ENCODE measurements at regions not wholly inside any gene's neighbourhood (a gene's known extent, or its start where the extent isn't known, plus 50 kb on each side); places are given as distances from the start of the nearest gene placed in this dataset.

DNA sequence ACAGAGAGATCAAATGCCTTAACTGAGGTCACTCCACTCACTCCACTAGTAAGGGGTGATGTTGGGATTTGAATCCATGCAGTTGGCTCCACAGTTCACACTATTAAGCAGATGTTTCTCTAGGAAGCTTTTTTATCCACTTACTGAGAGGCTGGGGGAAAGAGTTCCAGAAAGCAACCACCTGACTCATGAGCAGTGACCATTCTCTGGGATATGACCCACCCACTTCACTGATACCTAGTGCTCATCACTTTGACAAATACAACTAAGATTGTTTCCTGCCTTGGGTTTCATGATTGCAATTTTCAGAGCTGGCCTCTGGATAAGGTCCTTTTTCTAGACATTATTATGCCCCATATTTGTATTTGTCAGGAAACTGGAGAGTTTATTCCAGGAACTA is 152.1 kb upstream of the PLEKHG7 start:
- no peak overlapping the region for H2AFZ ChIP-seq (ENCODE audit: low read length)
- no peak overlapping the region for H3K4me3 ChIP-seq (ENCODE audit: insufficient read depth, low read length)
- H3K27ac ChIP-seq (ENCODE audit: low read depth, low read length), result no peak overlapping the region
- no peaks in the 10 kb centered on the region for H3K79me2 ChIP-seq (ENCODE audit: insufficient read depth, low read length)
- no peaks in the 10 kb centered on the region for H3K9me3 ChIP-seq (ENCODE audit: low read depth, low read length)
- no peak overlapping the region for H3K4me2 ChIP-seq (ENCODE audit: insufficient read depth, low read length)
- H4K20me1 ChIP-seq (ENCODE audit: insufficient read depth, low read length), result no peaks in the 10 kb centered on the region
- H3K4me1 ChIP-seq (ENCODE audit: insufficient read depth, low read length), result peaks cover 11% of the 10 kb centered on the region
- H3K36me3 ChIP-seq (ENCODE audit: insufficient read depth, low read length), result no peaks in the 10 kb centered on the region
- no peaks in the 10 kb centered on the region for H3K27me3 ChIP-seq (ENCODE audit: insufficient read depth, low read length)
- DNase-seq (ENCODE audit: insufficient read length, low spot score, missing footprints), result no peak
- TF ChIP-seq, protein P1, sequence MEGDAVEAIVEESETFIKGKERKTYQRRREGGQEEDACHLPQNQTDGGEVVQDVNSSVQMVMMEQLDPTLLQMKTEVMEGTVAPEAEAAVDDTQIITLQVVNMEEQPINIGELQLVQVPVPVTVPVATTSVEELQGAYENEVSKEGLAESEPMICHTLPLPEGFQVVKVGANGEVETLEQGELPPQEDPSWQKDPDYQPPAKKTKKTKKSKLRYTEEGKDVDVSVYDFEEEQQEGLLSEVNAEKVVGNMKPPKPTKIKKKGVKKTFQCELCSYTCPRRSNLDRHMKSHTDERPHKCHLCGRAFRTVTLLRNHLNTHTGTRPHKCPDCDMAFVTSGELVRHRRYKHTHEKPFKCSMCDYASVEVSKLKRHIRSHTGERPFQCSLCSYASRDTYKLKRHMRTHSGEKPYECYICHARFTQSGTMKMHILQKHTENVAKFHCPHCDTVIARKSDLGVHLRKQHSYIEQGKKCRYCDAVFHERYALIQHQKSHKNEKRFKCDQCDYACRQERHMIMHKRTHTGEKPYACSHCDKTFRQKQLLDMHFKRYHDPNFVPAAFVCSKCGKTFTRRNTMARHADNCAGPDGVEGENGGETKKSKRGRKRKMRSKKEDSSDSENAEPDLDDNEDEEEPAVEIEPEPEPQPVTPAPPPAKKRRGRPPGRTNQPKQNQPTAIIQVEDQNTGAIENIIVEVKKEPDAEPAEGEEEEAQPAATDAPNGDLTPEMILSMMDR (IDR thresholded peaks at IDR 0.05; ENCODE audit: extremely low read depth, low read depth, low read length), result no peak

DNA sequence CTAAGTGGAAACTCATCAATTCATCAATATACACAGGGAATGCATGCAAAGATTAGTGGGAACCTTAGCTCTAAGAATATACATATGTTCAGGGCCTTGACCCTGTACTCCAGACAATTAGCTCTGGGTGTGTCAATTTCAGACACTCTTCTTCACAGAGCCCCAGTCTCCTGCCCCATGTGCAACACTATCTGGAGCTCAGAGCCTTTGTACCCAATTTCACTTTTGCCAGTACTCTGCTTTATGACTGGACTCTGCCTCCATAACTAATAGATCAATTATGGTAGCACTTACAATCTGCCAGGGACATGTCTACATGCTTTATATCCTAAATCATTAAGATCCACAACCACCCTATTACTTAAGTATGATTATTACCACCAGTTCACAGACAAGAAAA is 152.5 kb upstream of the PLEKHG7 start:
- peaks cover 11% of the 10 kb centered on the region for H3K4me1 ChIP-seq (ENCODE audit: insufficient read depth, low read length)
- H3K27ac ChIP-seq (ENCODE audit: low read depth, low read length), result no peak overlapping the region
- no peaks in the 10 kb centered on the region for H3K79me2 ChIP-seq (ENCODE audit: insufficient read depth, low read length)
- no peak overlapping the region for H2AFZ ChIP-seq (ENCODE audit: low read length)
- H3K9me3 ChIP-seq (ENCODE audit: low read depth, low read length), result no peaks in the 10 kb centered on the region
- DNase-seq (ENCODE audit: insufficient read length, low spot score, missing footprints), result no peak
- H3K27me3 ChIP-seq (ENCODE audit: insufficient read depth, low read length), result no peaks in the 10 kb centered on the region
- H3K4me2 ChIP-seq (ENCODE audit: insufficient read depth, low read length), result no peak overlapping the region
- no peaks in the 10 kb centered on the region for H3K36me3 ChIP-seq (ENCODE audit: insufficient read depth, low read length)
- no peak overlapping the region for H3K4me3 ChIP-seq (ENCODE audit: insufficient read depth, low read length)
- H4K20me1 ChIP-seq (ENCODE audit: insufficient read depth, low read length), result no peaks in the 10 kb centered on the region
- TF ChIP-seq, protein P1 (IDR thresholded peaks at IDR 0.05; ENCODE audit: extremely low read depth, low read depth, low read length), result no peak

DNA sequence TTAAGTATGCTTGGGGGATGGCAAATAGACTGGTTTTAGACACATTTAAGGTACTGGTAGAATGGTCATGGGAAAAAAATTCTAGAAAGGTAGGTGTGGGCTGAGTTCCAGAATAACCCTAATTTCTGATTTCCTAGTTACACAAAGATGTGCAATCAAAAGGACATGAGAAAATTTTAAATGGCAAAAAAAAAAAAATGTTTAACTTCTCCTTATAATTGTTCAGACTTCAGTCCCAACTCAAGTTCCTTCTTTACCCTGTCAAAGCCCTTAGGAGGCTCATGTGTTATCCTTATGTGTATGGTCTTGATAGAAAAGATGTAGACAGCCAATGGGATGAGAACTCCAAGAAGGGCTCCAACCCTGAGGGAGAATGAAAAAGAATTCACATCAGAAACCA is 153.3 kb upstream of the PLEKHG7 start:
- Histone ChIP-seq H3K4me2 (ENCODE audit: insufficient read depth, low read length) (no peak overlapping the region), H3K27ac (ENCODE audit: low read depth, low read length) (no peak overlapping the region), H3K36me3 (ENCODE audit: insufficient read depth, low read length) (no peaks in the 10 kb centered on the region), H3K4me1 (ENCODE audit: insufficient read depth, low read length) (peaks cover 11% of the 10 kb centered on the region), H3K9me3 (ENCODE audit: low read depth, low read length) (no peaks in the 10 kb centered on the region), H4K20me1 (ENCODE audit: insufficient read depth, low read length) (no peaks in the 10 kb centered on the region), H3K4me3 (ENCODE audit: insufficient read depth, low read length) (no peak overlapping the region), H3K79me2 (ENCODE audit: insufficient read depth, low read length) (no peaks in the 10 kb centered on the region), H3K27me3 (ENCODE audit: insufficient read depth, low read length) (no peaks in the 10 kb centered on the region), H2AFZ (ENCODE audit: low read length) (no peak overlapping the region)
- DNase-seq (ENCODE audit: insufficient read length, low spot score, missing footprints), result no peak
- TF ChIP-seq, protein P1 (IDR thresholded peaks at IDR 0.05; ENCODE audit: extremely low read depth, low read depth, low read length), result no peak

DNA sequence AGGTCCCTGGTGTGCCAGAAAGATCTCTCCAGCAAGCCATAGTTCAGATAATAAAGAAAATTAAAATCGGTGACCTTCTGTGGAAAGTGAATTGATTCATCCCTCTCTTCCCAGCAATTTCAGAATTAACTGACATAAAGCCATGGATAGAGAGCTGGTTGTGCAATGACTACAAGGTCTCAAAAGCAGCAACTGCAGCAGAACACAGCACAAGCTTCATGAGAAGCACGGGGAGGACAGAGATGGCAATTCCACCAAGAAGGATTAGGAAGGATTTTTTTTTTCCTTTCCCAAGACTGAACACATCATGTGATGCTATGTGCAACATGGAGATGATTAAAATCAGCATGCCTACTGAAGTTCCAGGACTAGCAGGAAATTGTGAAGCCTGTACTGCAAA is 154.9 kb upstream of the PLEKHG7 start:
- Histone ChIP-seq H3K36me3 (ENCODE audit: insufficient read depth, low read length) (no peaks in the 10 kb centered on the region), H3K4me2 (ENCODE audit: insufficient read depth, low read length) (no peak overlapping the region), H3K4me3 (ENCODE audit: insufficient read depth, low read length) (no peak overlapping the region), H3K79me2 (ENCODE audit: insufficient read depth, low read length) (no peaks in the 10 kb centered on the region), H4K20me1 (ENCODE audit: insufficient read depth, low read length) (no peaks in the 10 kb centered on the region), H3K9me3 (ENCODE audit: low read depth, low read length) (no peaks in the 10 kb centered on the region), H3K27me3 (ENCODE audit: insufficient read depth, low read length) (no peaks in the 10 kb centered on the region), H2AFZ (ENCODE audit: low read length) (no peak overlapping the region), H3K4me1 (ENCODE audit: insufficient read depth, low read length) (peaks cover 11% of the 10 kb centered on the region), H3K27ac (ENCODE audit: low read depth, low read length) (no peak overlapping the region)
- DNase-seq (ENCODE audit: insufficient read length, low spot score, missing footprints), result no peak
- TF ChIP-seq, protein P1 (IDR thresholded peaks at IDR 0.05; ENCODE audit: extremely low read depth, low read depth, low read length), result no peak

All from osteoblast (primary cell).